Endothelial cell of umbilical vein (primary cell): ENCODE measurements at regions not wholly inside any gene's neighbourhood (a gene's known extent, or its start where the extent isn't known, plus 50 kb on each side); places are given as distances from the start of the nearest gene placed in this dataset.
"Not testable (repeated sequence)": the region's sequence is repeated elsewhere in the genome, so short reads cannot be mapped to it uniquely, and the experiment has no call there.

Source experiments
- BruUV-seq: library from RNA; stranded (reverse); fragments of 400-500 nt; replicated peaks from 2 replicates; lab custom pipeline; 2021; lab: Mats Ljungman, UMichigan
- CTCF ChIA-PET: fragments of 300-600, 350-600 bp; sonication (Branson Sonifier 250); formaldehyde crosslinking; loops from one replicate; lab custom pipeline; 2021; ENCODE audit warnings: antibody characterized with exemption, inconsistent platforms; lab: Charles Lee
- POLR2A ChIA-PET: fragments of 300-600, 350-600 bp; sonication (Branson Sonifier 250); formaldehyde crosslinking; loops from one replicate; lab custom pipeline; 2021; ENCODE audit warnings: antibody characterized with exemption, inconsistent platforms; lab: Charles Lee
- DNase-seq: peaks from one replicate; pipeline ENCODE4 v3.0.0-alpha.2; 2011; ENCODE audit warnings: low read depth, low spot score
- FAIRE-seq: peaks from 2 replicates; lab custom pipeline; 2011; peaks lifted over from hg19 to GRCh38; lab: Jason Lieb, UNC
- H2AFZ ChIP-seq: 2 replicates; pipeline ENCODE4 v1.6.0; 2012; ENCODE audit warnings: low read depth, low read length, control low read depth, inconsistent platforms
- H3K27ac ChIP-seq: 2 replicates; pipeline ENCODE4 v1.5.1; 2011; ENCODE audit warnings: low read depth, mild to moderate bottlenecking, control low read depth, low read length, moderate library complexity; ENCODE audit not compliant: insufficient read depth
- H3K27me3 ChIP-seq, 2 experiments: 2 replicates each; pipeline versions ENCODE4 v1.6.0 to v1.6.1; 2011; ENCODE audit warnings: low read length in 2 of 2, mixed read lengths in 1 of 2; ENCODE audit not compliant: control insufficient read depth in 2 of 2, insufficient read depth in 2 of 2
- H3K36me3 ChIP-seq, 2 experiments: 2 replicates in 1 of 2; 3 replicates in 1 of 2; pipeline ENCODE4 v1.5.1; 2011; ENCODE audit warnings: low read length in 2 of 2, mild to moderate bottlenecking in 1 of 2, moderate library complexity in 1 of 2; ENCODE audit not compliant: control insufficient read depth in 2 of 2, insufficient read depth in 2 of 2; ENCODE audit errors: extremely low read depth in 1 of 2
- H3K4me1 ChIP-seq: 3 replicates; pipeline ENCODE4 v1.5.1; 2011; ENCODE audit warnings: mild to moderate bottlenecking, low read length; ENCODE audit not compliant: control insufficient read depth, insufficient read depth; ENCODE audit errors: extremely low read depth
- H3K4me2 ChIP-seq: 2 replicates; pipeline ENCODE4 v1.6.1; 2011; ENCODE audit warnings: low read length, control low read depth, mixed read lengths; ENCODE audit not compliant: insufficient read depth
- H3K4me3 ChIP-seq, 3 experiments: fragments of 200-600 bp in 1 of 3; sonication (generic), shearing (Covaris generic) in 1 of 3; replicated peaks in 1 of 3; 2 replicates each; pipeline ENCODE4 v1.5.1; 2011 to 2016; ENCODE audit warnings: control low read depth in 3 of 3, low read length in 3 of 3, mild to moderate bottlenecking in 2 of 3, inconsistent platforms in 1 of 3, low read depth in 1 of 3, moderate library complexity in 1 of 3; ENCODE audit not compliant: insufficient read depth in 1 of 3
- H3K79me2 ChIP-seq: 2 replicates; pipeline ENCODE4 v1.6.0; 2012; ENCODE audit warnings: low read length, inconsistent platforms; ENCODE audit not compliant: control insufficient read depth, insufficient read depth
- H3K9ac ChIP-seq: replicated peaks from 2 replicates; pipeline ENCODE3; 2011; ENCODE audit warnings: low read length, control low read depth; ENCODE audit not compliant: insufficient read depth; ENCODE audit errors: extremely low read depth
- H3K9me1 ChIP-seq: replicated peaks from 3 replicates; pipeline ENCODE4 v1.6.0; 2011; ENCODE audit warnings: mild to moderate bottlenecking, low read length; ENCODE audit not compliant: control insufficient read depth, insufficient read depth; ENCODE audit errors: extremely low read depth
- H3K9me3 ChIP-seq: replicated peaks from 2 replicates; pipeline ENCODE4 v1.5.1; 2012; ENCODE audit warnings: low read length, inconsistent platforms; ENCODE audit not compliant: control insufficient read depth, insufficient read depth
- H4K20me1 ChIP-seq: replicated peaks from 2 replicates; pipeline ENCODE3; 2011; ENCODE audit warnings: mild to moderate bottlenecking, low read length; ENCODE audit not compliant: control insufficient read depth, insufficient read depth; ENCODE audit errors: extremely low read depth
- CTCF ChIP-seq, 2 donors: IDR thresholded peaks; 1 replicate in 1 of 2; 2 replicates in 1 of 2; pipeline ENCODE4 v1.5.1; 2011; ENCODE audit warnings: low read length in 2 of 2, mild to moderate bottlenecking in 2 of 2, moderate library complexity in 2 of 2, control low read depth in 1 of 2, inconsistent platforms in 1 of 2, low read depth in 1 of 2; ENCODE audit not compliant: insufficient read depth in 1 of 2; ENCODE audit errors: extremely low read depth in 1 of 2
- EZH2 ChIP-seq: IDR thresholded peaks from 2 replicates; pipeline ENCODE4 v1.6.1; 2012; ENCODE audit warnings: borderline replicate concordance, low read depth, mild to moderate bottlenecking, moderate library complexity, low read length, inconsistent platforms; ENCODE audit not compliant: severe bottlenecking
- FOS ChIP-seq: IDR thresholded peaks from 2 replicates; pipeline ENCODE4 v1.6.1; 2011; ENCODE audit warnings: mild to moderate bottlenecking, low read length, moderate library complexity, borderline replicate concordance; ENCODE audit not compliant: insufficient read depth
- GATA2 ChIP-seq: IDR thresholded peaks from 2 replicates; pipeline ENCODE4 v1.7.0; 2011; ENCODE audit warnings: low read depth, mild to moderate bottlenecking, moderate library complexity, mixed read lengths, low read length; ENCODE audit not compliant: insufficient read length, insufficient read depth
- JUN ChIP-seq: IDR thresholded peaks from 2 replicates; pipeline ENCODE4 v1.6.1; 2011; ENCODE audit warnings: borderline replicate concordance, low read depth; ENCODE audit not compliant: insufficient read length, insufficient read depth
- MAX ChIP-seq: IDR thresholded peaks from 2 replicates; pipeline ENCODE4 v1.6.1; 2011; ENCODE audit not compliant: insufficient read depth, insufficient read length
- MYC ChIP-seq: IDR thresholded peaks from one replicate; pipeline ENCODE4 v1.6.1; 2011; ENCODE audit warnings: mild to moderate bottlenecking, low read depth, low read length
- POLR2A ChIP-seq: IDR thresholded peaks from 2 replicates; pipeline ENCODE4 v1.6.1; 2012; ENCODE audit warnings: low read depth, mild to moderate bottlenecking, control low read depth, low read length
- POLR2AphosphoS5 ChIP-seq: IDR thresholded peaks from 2 replicates; pipeline ENCODE4 v1.6.1; 2012; ENCODE audit warnings: low read depth, mild to moderate bottlenecking, control low read depth, low read length, moderate library complexity; ENCODE audit not compliant: insufficient read depth
- dilution Hi-C: fragments of 300-500 bp; cut with MboI; formaldehyde crosslinking; loops from one replicate; pipeline ENCODE4 v1.15.0; 2019; ENCODE audit warnings: low sequenced_read_pairs; ENCODE audit not compliant: extremely low pct_ligation_motif_present
- intact Hi-C: fragments of 100-400 bp; cut with micrococcal nuclease; formaldehyde crosslinking; loops from one replicate; pipeline ENCODE4 v1.10.0; 2022

- Histone ChIP-seq H3K79me2 (no peaks in the 10 kb centered on the region), H3K36me3 (no peaks in the 10 kb centered on the region), H3K9me1 (no peaks in the 10 kb centered on the region), H3K9ac (no peak overlapping the region), H3K4me3 (no peak overlapping the region), H4K20me1 (no peaks in the 10 kb centered on the region), H2AFZ (no peak overlapping the region), H3K4me1 (no peaks in the 10 kb centered on the region), H3K27me3 (peaks cover 0 to 3% of the 10 kb centered on the region in 2 experiments), H3K9me3 (no peaks in the 10 kb centered on the region), H3K27ac (no peak overlapping the region), H3K4me2 (no peak overlapping the region)
- TF ChIP-seq MYC (no peak), CTCF (IDR thresholded peaks at IDR 0.05; ENCODE audit: extremely low read depth in 1 of 2, insufficient read depth in 1 of 2, low read depth in 1 of 2, low read length in 2 of 2) (no peak), GATA2 (no peak), POLR2AphosphoS5 (no peak), MAX (no peak), FOS (no peak), JUN (no peak), EZH2 (no peak), POLR2A (no peak)
- dilution Hi-C loops = no loop called here
- intact Hi-C loops = no loop called here
- CTCF ChIA-PET = interaction anchor here (1.6 kb wide), 1 partner anchor 109 kb away, joined by 4 read pairs; no protein-coding TSS in a partner anchor
- DNase-seq (no peak), FAIRE-seq (no peak)
- no TSS peak for BruUV-seq
- POLR2A ChIA-PET = no interaction called here
These were observed 65.4 kb upstream of the IFFO2 start for GRCh38 chr1:19021845-19022244.

- H3K9me1 ChIP-seq, FAIRE-seq, H3K36me3 ChIP-seq, H3K9me3 ChIP-seq, dilution Hi-C loops, H3K27ac ChIP-seq, intact Hi-C loops, H3K4me2 ChIP-seq, POLR2A ChIA-PET, H2AFZ ChIP-seq, H3K4me3 ChIP-seq, H3K79me2 ChIP-seq, H3K27me3 ChIP-seq, H4K20me1 ChIP-seq, BruUV-seq, H3K9ac ChIP-seq, H3K4me1 ChIP-seq, CTCF ChIA-PET, DNase-seq: not testable (repeated sequence)
These were observed 62.8 kb upstream of the IFFO2 start for GRCh38 chr1:19019288-19019687.
